PC-3 (cell line): ENCODE measurements at regions not wholly inside any gene's neighbourhood (a gene's known extent, or its start where the extent isn't known, plus 50 kb on each side); places are given as distances from the start of the nearest gene placed in this dataset.
A peak's percentile ranks its signal among the peaks of the same experiment; 100 is the strongest.

Experiments used
- ATAC-seq: fragments of 200-7000 bp; cut with Tn5 transposase; 2 replicates; pipeline ENCODE4 v1.9.1; 2020; ENCODE audit warnings: mild to moderate bottlenecking, moderate library complexity
- BruUV-seq: library from RNA; stranded (reverse); fragments of 400-500 nt; replicated peaks from 2 replicates; lab custom pipeline; 2021; lab: Mats Ljungman, UMichigan
- CTCF ChIA-PET: fragments of 300-600 bp; sonication (Branson Sonifier 250); formaldehyde crosslinking; loops from one replicate; lab custom pipeline; 2022; ENCODE audit warnings: antibody characterized with exemption; lab: Charles Lee
- POLR2A ChIA-PET: fragments of 300-600 bp; sonication (Branson Sonifier 250); formaldehyde crosslinking; loops from one replicate; lab custom pipeline; 2022; ENCODE audit warnings: antibody characterized with exemption; ENCODE audit not compliant: unreplicated experiment; lab: Charles Lee
- DNase-seq: peaks from one replicate; pipeline ENCODE4 v3.0.0-alpha.2; 2015
- H2AFZ ChIP-seq: fragments of 300-600 bp; sonication (generic); 2 replicates; pipeline ENCODE4 v1.6.0; 2016; ENCODE audit warnings: antibody characterized with exemption, low read length
- H3F3A ChIP-seq: fragments of 300-600 bp; sonication (generic); one replicate; pipeline ENCODE4 v1.6.0; 2017; ENCODE audit warnings: antibody characterized with exemption, low read length, control low read depth, mild to moderate bottlenecking; ENCODE audit not compliant: unreplicated experiment
- H3K27ac ChIP-seq: fragments of 300-600 bp; sonication (generic); 2 replicates; pipeline ENCODE4 v1.5.1; 2016; ENCODE audit warnings: mild to moderate bottlenecking, low read length
- H3K27me3 ChIP-seq: fragments of 300-600 bp; sonication (generic); 2 replicates; pipeline ENCODE4 v1.6.1; 2016; ENCODE audit warnings: low read length, mixed read lengths
- H3K36me3 ChIP-seq: fragments of 300-600 bp; sonication (generic); 2 replicates; pipeline ENCODE4 v1.6.1; 2016; ENCODE audit warnings: low read depth, mixed run types, low read length, mixed read lengths
- H3K4me1 ChIP-seq: fragments of 300-600 bp; sonication (generic); 2 replicates; pipeline ENCODE4 v1.5.1; 2016; ENCODE audit warnings: low read length; ENCODE audit not compliant: insufficient read depth
- H3K4me2 ChIP-seq: fragments of 300-600 bp; sonication (generic); 2 replicates; pipeline ENCODE4 v1.6.0; 2016; ENCODE audit warnings: low read length
- H3K4me3 ChIP-seq: fragments of 300-600 bp; sonication (generic); 2 replicates; pipeline ENCODE4 v1.5.1; 2016; ENCODE audit warnings: mild to moderate bottlenecking, low read length, mixed read lengths
- H3K79me2 ChIP-seq: fragments of 300-600 bp; sonication (generic); 2 replicates; pipeline ENCODE4 v1.6.1; 2017; ENCODE audit warnings: low read length, mixed read lengths
- H3K9ac ChIP-seq: fragments of 300-600 bp; sonication (generic); 2 replicates; pipeline ENCODE4 v1.6.0; 2016; ENCODE audit warnings: mild to moderate bottlenecking, low read length
- H3K9me2 ChIP-seq: fragments of 300-600 bp; sonication (generic); replicated peaks from 2 replicates; pipeline ENCODE4 v1.6.1; 2016; ENCODE audit warnings: mixed run types, low read length, mixed read lengths
- H3K9me3 ChIP-seq: fragments of 300-600 bp; sonication (generic); 2 replicates; pipeline ENCODE4 v1.6.1; 2016; ENCODE audit warnings: low read length, mixed read lengths
- H4K20me1 ChIP-seq: fragments of 300-600 bp; sonication (generic); 2 replicates; pipeline ENCODE4 v1.6.1; 2016; ENCODE audit warnings: low read length, mixed read lengths
- EZH2 ChIP-seq: fragments of 300-600 bp; sonication (generic); IDR thresholded peaks from one replicate; pipeline ENCODE4 v1.6.1; 2017; ENCODE audit warnings: antibody characterized with exemption, mild to moderate bottlenecking, low read length; ENCODE audit not compliant: unreplicated experiment
- EZH2phosphoT487 ChIP-seq: fragments of 300-600 bp; sonication (generic); IDR thresholded peaks from 2 replicates; pipeline ENCODE4 v1.6.1; 2018; ENCODE audit warnings: mild to moderate bottlenecking, antibody characterized with exemption, low read length, borderline replicate concordance
- intact Hi-C: fragments of 100-400 bp; cut with micrococcal nuclease; formaldehyde crosslinking; loops from 2 replicates; pipeline ENCODE4 v1.9.0; 2023
- TF ChIP-seq, protein P1 (sequence below): fragments of 300-600 bp; sonication (generic); conservative IDR thresholded peaks from 2 replicates; pipeline ENCODE4 v1.5.1; 2017; ENCODE audit warnings: antibody characterized with exemption, low read depth, mild to moderate bottlenecking, low read length

DNA sequence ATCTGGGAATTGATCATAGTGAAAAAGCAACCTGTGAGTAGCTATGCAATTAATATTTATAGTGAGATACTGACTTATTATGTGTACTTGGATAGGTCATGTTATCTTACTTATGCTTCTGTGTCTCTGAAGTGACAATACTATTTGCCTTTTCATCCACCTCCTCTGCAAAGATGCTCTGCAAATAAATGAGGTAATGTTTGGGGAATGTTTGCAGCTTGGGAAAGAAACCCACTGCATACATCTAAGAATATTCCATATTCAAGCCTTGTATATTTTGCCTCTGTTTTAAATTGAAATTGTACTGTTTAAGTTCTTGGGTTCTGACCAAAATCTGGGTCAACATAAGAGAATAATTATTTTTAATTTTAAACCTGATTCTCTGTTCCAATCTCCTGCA lies 217.4 kb upstream of the DTNA start:
- Histone ChIP-seq H3K9ac (peak overlapping the region; percentile 53), H3K4me1 (peaks cover 6% of the 10 kb centered on the region; the same call in 1 of the 2 replicates), H3K9me3 (no peaks in the 10 kb centered on the region), H4K20me1 (0 out of 2 replicates have a peak, but pooled peaks cover 6% of the 10 kb centered on the region), H3K4me2 (peak overlapping the region; percentile 82), H3K36me3 (no peaks in the 10 kb centered on the region), H3K27ac (peak overlapping the region; percentile 79), H3F3A (no peaks in the 10 kb centered on the region), H3K9me2 (no peaks in the 10 kb centered on the region), H2AFZ (no peak overlapping the region), H3K27me3 (no peaks in the 10 kb centered on the region), H3K79me2 (peaks cover 29% of the 10 kb centered on the region), H3K4me3 (peak overlapping the region; percentile 70)
- intact Hi-C loops, result loop anchor here (5.0 to 10.0 kb wide), 4 partner anchors 140 to 370 kb away; no protein-coding TSS in a partner anchor
- BruUV-seq, result TSS peak; percentile 35
- CTCF ChIA-PET, result interaction anchor here (1.0 kb wide), 1 partner anchor 268 kb away, joined by 3 read pairs; the partner anchor contains the start of gene NOL4
- POLR2A ChIA-PET, result interaction anchor here (0.6 to 0.8 kb wide), 2 partner anchors 8 to 380 kb away, joined by 3 read pairs; no protein-coding TSS in a partner anchor
- peak; percentile 27 for ATAC-seq
- peak; percentile 55 for DNase-seq
- no peak for TF ChIP-seq EZH2
- TF ChIP-seq EZH2phosphoT487, result no peak

DNA sequence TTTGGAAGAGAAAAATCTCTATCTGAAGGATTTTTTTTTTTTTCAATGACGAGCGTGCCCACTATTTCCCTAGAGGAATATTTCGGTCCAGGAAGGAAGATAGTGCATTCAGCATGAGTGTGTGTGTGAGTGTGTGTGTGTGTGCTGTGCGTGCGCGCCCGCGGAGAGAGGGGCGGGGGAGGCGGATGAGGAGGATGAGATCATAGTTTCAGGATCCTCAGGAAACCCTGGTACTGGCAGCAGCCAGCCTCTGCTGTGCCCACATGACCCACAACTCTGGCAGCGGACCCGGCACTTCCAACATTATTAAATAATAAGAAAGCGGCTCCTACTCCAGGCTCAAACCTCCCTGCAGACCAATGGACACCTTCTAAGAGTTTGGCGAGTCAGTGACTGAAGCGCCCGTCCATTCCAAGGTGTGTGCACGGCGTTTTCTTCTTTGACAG lies 217.0 kb upstream of the DTNA start:
- no peaks in the 10 kb centered on the region for H3F3A ChIP-seq
- TF ChIP-seq, protein P1, sequence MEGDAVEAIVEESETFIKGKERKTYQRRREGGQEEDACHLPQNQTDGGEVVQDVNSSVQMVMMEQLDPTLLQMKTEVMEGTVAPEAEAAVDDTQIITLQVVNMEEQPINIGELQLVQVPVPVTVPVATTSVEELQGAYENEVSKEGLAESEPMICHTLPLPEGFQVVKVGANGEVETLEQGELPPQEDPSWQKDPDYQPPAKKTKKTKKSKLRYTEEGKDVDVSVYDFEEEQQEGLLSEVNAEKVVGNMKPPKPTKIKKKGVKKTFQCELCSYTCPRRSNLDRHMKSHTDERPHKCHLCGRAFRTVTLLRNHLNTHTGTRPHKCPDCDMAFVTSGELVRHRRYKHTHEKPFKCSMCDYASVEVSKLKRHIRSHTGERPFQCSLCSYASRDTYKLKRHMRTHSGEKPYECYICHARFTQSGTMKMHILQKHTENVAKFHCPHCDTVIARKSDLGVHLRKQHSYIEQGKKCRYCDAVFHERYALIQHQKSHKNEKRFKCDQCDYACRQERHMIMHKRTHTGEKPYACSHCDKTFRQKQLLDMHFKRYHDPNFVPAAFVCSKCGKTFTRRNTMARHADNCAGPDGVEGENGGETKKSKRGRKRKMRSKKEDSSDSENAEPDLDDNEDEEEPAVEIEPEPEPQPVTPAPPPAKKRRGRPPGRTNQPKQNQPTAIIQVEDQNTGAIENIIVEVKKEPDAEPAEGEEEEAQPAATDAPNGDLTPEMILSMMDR, result no peak
- TF ChIP-seq EZH2phosphoT487 (no peak), EZH2 (no peak)
- ATAC-seq (peak; percentile 75), DNase-seq (peak; percentile 64)
- H3K4me1 ChIP-seq, result peaks cover 6% of the 10 kb centered on the region; the same call in 1 of the 2 replicates
- ChIA-PET CTCF (no interaction called here), POLR2A (interaction anchor here (0.6 kb wide), 1 partner anchor 380 kb away, joined by 3 read pairs; no protein-coding TSS in a partner anchor)
- H3K27ac ChIP-seq, result peak overlapping the region; percentile 79
- peak overlapping the region; percentile 69 for H3K9ac ChIP-seq
- no peaks in the 10 kb centered on the region for H3K9me2 ChIP-seq
- peak overlapping the region; percentile 59; the same call in 1 of the 2 replicates for H2AFZ ChIP-seq
- intact Hi-C loops, result loop anchor here (5.0 to 10.0 kb wide), 4 partner anchors 141 to 371 kb away; no protein-coding TSS in a partner anchor
- H3K4me3 ChIP-seq, result peak overlapping the region; percentile 70
- H3K27me3 ChIP-seq, result no peaks in the 10 kb centered on the region
- H4K20me1 ChIP-seq, result 0 out of 2 replicates have a peak, but pooled peaks cover 6% of the 10 kb centered on the region
- no peaks in the 10 kb centered on the region for H3K36me3 ChIP-seq
- no TSS peak for BruUV-seq
- H3K9me3 ChIP-seq, result no peaks in the 10 kb centered on the region
- peaks cover 29% of the 10 kb centered on the region for H3K79me2 ChIP-seq
- H3K4me2 ChIP-seq, result peak overlapping the region; percentile 82

DNA sequence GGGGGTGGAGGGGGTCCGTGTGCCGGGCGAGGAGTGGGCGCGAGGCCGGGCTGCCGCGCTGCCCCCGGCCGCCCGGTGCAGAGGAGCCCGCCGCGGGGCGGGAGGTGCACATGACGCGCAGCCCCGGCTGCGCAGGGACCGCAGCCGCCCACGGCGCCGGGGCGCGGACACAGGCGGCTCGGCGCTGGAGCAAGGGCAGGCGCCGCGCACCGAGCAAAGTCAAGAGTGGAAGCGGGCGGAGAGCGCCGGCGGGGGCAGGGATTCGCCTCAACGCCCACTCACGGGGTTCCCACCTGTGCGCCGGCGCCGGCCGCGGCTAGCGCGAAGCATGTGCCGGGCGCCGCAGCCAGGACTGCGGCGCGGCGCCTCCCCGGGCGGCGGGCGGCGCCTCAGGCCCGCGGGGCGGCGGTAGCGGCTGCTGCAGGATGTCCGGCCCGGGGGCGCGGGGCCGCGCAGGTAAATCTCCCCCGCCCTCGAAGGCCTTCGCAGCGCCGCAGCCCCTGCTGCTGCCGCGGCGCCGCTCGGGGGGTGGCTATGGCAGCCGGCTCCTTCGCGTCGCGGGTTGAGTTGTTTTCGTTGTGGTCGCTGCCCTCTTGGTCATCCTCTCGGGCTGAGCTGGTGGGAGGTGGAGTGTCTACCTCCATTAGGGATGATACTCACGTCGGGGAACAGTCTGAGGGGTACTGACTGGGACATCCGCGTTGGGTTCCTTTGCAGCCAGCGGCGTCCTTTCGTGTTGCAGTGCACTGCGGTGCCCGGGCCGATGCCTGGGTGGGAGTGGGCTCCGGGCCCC lies 216.3 kb upstream of the DTNA start:
- Histone ChIP-seq H3K9me3 (no peaks in the 10 kb centered on the region), H3K9ac (peak overlapping the region; percentile 69), H3K36me3 (no peaks in the 10 kb centered on the region), H3K4me1 (peaks cover 6% of the 10 kb centered on the region; the same call in 1 of the 2 replicates), H3K4me2 (peak overlapping the region; percentile 82), H3K79me2 (peaks cover 29% of the 10 kb centered on the region), H3K4me3 (peak overlapping the region; percentile 70), H3K9me2 (no peaks in the 10 kb centered on the region), H2AFZ (peak overlapping the region; percentile 59), H3K27me3 (no peaks in the 10 kb centered on the region), H3F3A (no peaks in the 10 kb centered on the region), H4K20me1 (0 out of 2 replicates have a peak, but pooled peaks cover 6% of the 10 kb centered on the region), H3K27ac (peak overlapping the region; percentile 79)
- CTCF ChIA-PET, result no interaction called here
- POLR2A ChIA-PET, result no interaction called here
- intact Hi-C loops, result loop anchor here (5.0 to 10.0 kb wide), 4 partner anchors 141 to 371 kb away; no protein-coding TSS in a partner anchor
- DNase-seq (peak; percentile 17), ATAC-seq (peak; percentile 66)
- TF ChIP-seq, protein P1, result no peak
- TF ChIP-seq EZH2 (no peak), EZH2phosphoT487 (no peak)
- BruUV-seq, result no TSS peak
